ENCODE measurements at regions not wholly inside any gene's neighbourhood (a gene's known extent, or its start where the extent isn't known, plus 50 kb on each side); places are given as distances from the start of the nearest gene placed in this dataset.

- no peaks in the 10 kb centered on the region for H3K36me3 ChIP-seq (ENCODE audit: insufficient read depth)
- WGBS, result 96% methylated on average over 1 of the region's 1 CpG
- H3K27ac ChIP-seq (ENCODE audit: low read depth), result no peak overlapping the region
- no peak for DNase-seq (ENCODE audit: extremely low spot score)
- H3K4me1 ChIP-seq (ENCODE audit: insufficient read depth), result no peaks in the 10 kb centered on the region
- H3K4me3 ChIP-seq (ENCODE audit: low read depth, low read length), result no peak overlapping the region
These were observed 53.3 kb downstream of the C7orf25 start for GRCh38 chr7:42858570-42858969.

- DNase-seq (ENCODE audit: extremely low spot score), result no peak
- Histone ChIP-seq H3K4me3 (ENCODE audit: low read depth, low read length) (peak overlapping the region; percentile 26), H3K36me3 (ENCODE audit: insufficient read depth) (no peaks in the 10 kb centered on the region), H3K27ac (ENCODE audit: low read depth) (no peak overlapping the region), H3K4me1 (ENCODE audit: insufficient read depth) (no peaks in the 10 kb centered on the region)
- WGBS, result 22% methylated on average over 19 of the region's 19 CpGs
These were observed 55.3 kb downstream of the C7orf25 start for GRCh38 chr7:42856605-42856987.

GRCh38 chr7:42854571-42855118 is 57.2 kb downstream of the C7orf25 start:
- no peak overlapping the region for H3K4me3 ChIP-seq (ENCODE audit: low read depth, low read length)
- 79% methylated on average over 11 of the region's 11 CpGs for WGBS
- DNase-seq (ENCODE audit: extremely low spot score), result no peak
- H3K36me3 ChIP-seq (ENCODE audit: insufficient read depth), result no peaks in the 10 kb centered on the region
- no peaks in the 10 kb centered on the region for H3K4me1 ChIP-seq (ENCODE audit: insufficient read depth)
- no peak overlapping the region for H3K27ac ChIP-seq (ENCODE audit: low read depth)

GRCh38 chr7:42852531-42852930 is 59.3 kb downstream of the C7orf25 start:
- 49% methylated on average over 4 of the region's 4 CpGs for WGBS
- DNase-seq (ENCODE audit: extremely low spot score), result no peak
- Histone ChIP-seq H3K36me3 (ENCODE audit: insufficient read depth) (no peaks in the 10 kb centered on the region), H3K4me3 (ENCODE audit: low read depth, low read length) (no peak overlapping the region), H3K27ac (ENCODE audit: low read depth) (no peak overlapping the region), H3K4me1 (ENCODE audit: insufficient read depth) (no peaks in the 10 kb centered on the region)

GRCh38 chr7:42843205-42843800 is 68.6 kb downstream of the C7orf25 start:
- Histone ChIP-seq H3K4me3 (ENCODE audit: low read depth, low read length) (no peak overlapping the region), H3K4me1 (ENCODE audit: insufficient read depth) (no peaks in the 10 kb centered on the region), H3K36me3 (ENCODE audit: insufficient read depth) (no peaks in the 10 kb centered on the region), H3K27ac (ENCODE audit: low read depth) (no peak overlapping the region)
- 27% methylated on average over 12 of the region's 12 CpGs for WGBS
- no peak for DNase-seq (ENCODE audit: extremely low spot score)

GRCh38 chr7:42834676-42835075 is 77.2 kb downstream of the C7orf25 start:
- Histone ChIP-seq H3K36me3 (ENCODE audit: insufficient read depth) (no peaks in the 10 kb centered on the region), H3K4me1 (ENCODE audit: insufficient read depth) (no peaks in the 10 kb centered on the region), H3K27ac (ENCODE audit: low read depth) (no peak overlapping the region), H3K4me3 (ENCODE audit: low read depth, low read length) (no peak overlapping the region)
- no peak for DNase-seq (ENCODE audit: extremely low spot score)

GRCh38 chr7:42833411-42833810 is 78.5 kb downstream of the C7orf25 start:
- DNase-seq (ENCODE audit: extremely low spot score), result no peak
- no peak overlapping the region for H3K27ac ChIP-seq (ENCODE audit: low read depth)
- no peaks in the 10 kb centered on the region for H3K4me1 ChIP-seq (ENCODE audit: insufficient read depth)
- WGBS, result 85% methylated on average over 4 of the region's 4 CpGs
- H3K36me3 ChIP-seq (ENCODE audit: insufficient read depth), result no peaks in the 10 kb centered on the region
- no peak overlapping the region for H3K4me3 ChIP-seq (ENCODE audit: low read depth, low read length)

- Histone ChIP-seq H3K36me3 (ENCODE audit: insufficient read depth) (no peaks in the 10 kb centered on the region), H3K4me3 (ENCODE audit: low read depth, low read length) (no peak overlapping the region), H3K27ac (ENCODE audit: low read depth) (no peak overlapping the region), H3K4me1 (ENCODE audit: insufficient read depth) (no peaks in the 10 kb centered on the region)
- DNase-seq (ENCODE audit: extremely low spot score), result no peak
These were observed 79.2 kb downstream of the C7orf25 start for GRCh38 chr7:42832667-42833066.

- no peak overlapping the region for H3K27ac ChIP-seq (ENCODE audit: low read depth)
- no peaks in the 10 kb centered on the region for H3K4me1 ChIP-seq (ENCODE audit: insufficient read depth)
- no peak overlapping the region for H3K4me3 ChIP-seq (ENCODE audit: low read depth, low read length)
- no peaks in the 10 kb centered on the region for H3K36me3 ChIP-seq (ENCODE audit: insufficient read depth)
- peak; percentile 73 for DNase-seq (ENCODE audit: extremely low spot score)
- WGBS, result 9% methylated on average over 9 of the region's 9 CpGs
These were observed 80.0 kb downstream of the C7orf25 start for GRCh38 chr7:42831718-42832522.

- peak; percentile 43 for DNase-seq (ENCODE audit: extremely low spot score)
- Histone ChIP-seq H3K4me3 (ENCODE audit: low read depth, low read length) (no peak overlapping the region), H3K36me3 (ENCODE audit: insufficient read depth) (no peaks in the 10 kb centered on the region), H3K27ac (ENCODE audit: low read depth) (no peak overlapping the region), H3K4me1 (ENCODE audit: insufficient read depth) (no peaks in the 10 kb centered on the region)
- 26% methylated on average over 6 of the region's 6 CpGs for WGBS
These were observed 80.7 kb downstream of the C7orf25 start for GRCh38 chr7:42831006-42831717.

- no peaks in the 10 kb centered on the region for H3K4me1 ChIP-seq (ENCODE audit: insufficient read depth)
- no peak for DNase-seq (ENCODE audit: extremely low spot score)
- WGBS, result 96% methylated on average over 1 of the region's 1 CpG
- H3K4me3 ChIP-seq (ENCODE audit: low read depth, low read length), result no peak overlapping the region
- no peaks in the 10 kb centered on the region for H3K36me3 ChIP-seq (ENCODE audit: insufficient read depth)
- no peak overlapping the region for H3K27ac ChIP-seq (ENCODE audit: low read depth)
These were observed 99.1 kb downstream of the C7orf25 start for GRCh38 chr7:42812779-42813178.

GRCh38 chr7:42805601-42806000 is 106.3 kb downstream of the C7orf25 start:
- H3K4me3 ChIP-seq (ENCODE audit: low read depth, low read length), result no peak overlapping the region
- no peaks in the 10 kb centered on the region for H3K36me3 ChIP-seq (ENCODE audit: insufficient read depth)
- 92% methylated on average over 2 of the region's 2 CpGs for WGBS
- H3K27ac ChIP-seq (ENCODE audit: low read depth), result no peak overlapping the region
- DNase-seq (ENCODE audit: extremely low spot score), result no peak
- H3K4me1 ChIP-seq (ENCODE audit: insufficient read depth), result no peaks in the 10 kb centered on the region

- no peaks in the 10 kb centered on the region for H3K4me1 ChIP-seq (ENCODE audit: insufficient read depth)
- no peak overlapping the region for H3K27ac ChIP-seq (ENCODE audit: low read depth)
- WGBS, result 97% methylated on average over 19 of the region's 19 CpGs
- no peaks in the 10 kb centered on the region for H3K36me3 ChIP-seq (ENCODE audit: insufficient read depth)
- no peak overlapping the region for H3K4me3 ChIP-seq (ENCODE audit: low read depth, low read length)
- DNase-seq (ENCODE audit: extremely low spot score), result no peak
These were observed 117.2 kb downstream of the C7orf25 start for GRCh38 chr7:42794673-42795072.

GRCh38 chr7:42792841-42793240 is 119.0 kb downstream of the C7orf25 start:
- Histone ChIP-seq H3K27ac (ENCODE audit: low read depth) (no peak overlapping the region), H3K4me3 (ENCODE audit: low read depth, low read length) (no peak overlapping the region), H3K4me1 (ENCODE audit: insufficient read depth) (no peaks in the 10 kb centered on the region), H3K36me3 (ENCODE audit: insufficient read depth) (no peaks in the 10 kb centered on the region)
- DNase-seq (ENCODE audit: extremely low spot score), result no peak
- WGBS, result 86% methylated on average over 3 of the region's 3 CpGs

All from urinary bladder (tissue), 3 donors.